ENCODE measurements at regions not wholly inside any gene's neighbourhood (a gene's known extent, or its start where the extent isn't known, plus 50 kb on each side); places are given as distances from the start of the nearest gene placed in this dataset.

DNA sequence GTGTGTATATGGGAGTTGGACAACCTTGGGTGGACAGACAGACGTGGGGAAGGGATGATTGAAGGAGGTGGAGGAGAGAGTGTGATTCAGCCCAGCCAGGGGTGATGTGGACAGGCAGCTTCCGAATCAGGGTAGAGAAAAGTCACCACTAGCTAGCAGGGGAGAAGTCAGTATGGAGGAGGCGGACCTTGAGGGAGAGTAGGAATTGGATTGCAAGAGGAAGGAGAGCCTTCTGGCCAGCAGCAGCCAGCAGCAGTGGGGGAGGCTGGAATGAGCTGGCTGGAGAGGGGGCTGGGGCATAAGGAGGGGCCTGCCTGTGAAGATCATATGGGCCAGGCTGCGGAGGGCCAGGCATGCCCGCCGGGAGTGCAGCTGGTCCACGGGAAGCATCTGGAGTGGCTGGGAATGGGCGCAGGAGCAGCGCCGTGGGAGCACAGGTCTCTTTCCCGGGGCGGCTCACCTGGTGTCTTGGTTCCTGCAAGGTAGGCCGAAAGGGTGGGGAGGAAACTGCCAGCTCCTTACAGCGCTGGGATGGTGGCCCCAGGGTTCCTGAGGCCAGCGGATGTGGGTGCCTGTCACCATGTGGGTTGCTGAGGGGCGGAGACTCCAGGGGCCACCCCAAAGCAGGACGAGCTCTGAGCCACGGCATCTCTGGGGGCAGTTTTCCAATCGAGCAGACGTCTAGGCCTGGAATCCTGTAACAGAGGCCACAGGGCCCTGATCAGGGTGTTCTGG, 235.3 kb downstream of the SEC14L1 start:
- DNase-seq (ENCODE audit: low read depth in 3 of 3, low spot score in 2 of 3): no peak

GRCh38 chr17:77376795-77377709, 236.3 kb downstream of the SEC14L1 start:
- no peak for DNase-seq (ENCODE audit: low read depth in 3 of 3, low spot score in 2 of 3)

DNA sequence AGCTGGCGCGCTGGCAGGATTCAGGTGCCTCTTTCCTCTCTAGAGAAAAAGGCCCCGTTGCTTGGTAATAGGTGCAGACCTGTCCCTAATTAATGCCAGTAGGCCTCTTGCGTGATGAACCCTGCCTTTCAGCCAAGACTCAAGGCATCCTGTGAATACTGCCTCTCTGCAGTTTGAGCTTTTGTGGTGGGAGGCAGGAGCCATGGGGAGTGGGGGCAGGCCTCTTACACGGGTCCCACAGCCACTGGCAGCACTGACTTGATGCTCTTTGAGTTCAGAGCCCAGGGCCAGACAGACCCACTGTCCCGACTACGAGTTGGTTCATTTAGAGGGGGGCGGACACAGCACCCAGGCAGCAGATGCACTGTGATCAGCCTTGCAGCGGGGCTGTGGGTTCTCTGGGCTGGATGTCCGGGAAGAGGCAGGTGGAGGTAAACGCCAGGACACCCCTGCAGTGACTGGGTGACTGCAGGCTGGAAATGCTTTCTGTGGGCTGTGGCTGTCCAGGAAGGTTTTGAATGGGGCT, 237.0 kb downstream of the SEC14L1 start:
- no peak for DNase-seq (ENCODE audit: low read depth in 3 of 3, low spot score in 2 of 3)

GRCh38 chr17:77378318-77379064, 237.7 kb downstream of the SEC14L1 start:
- DNase-seq (ENCODE audit: low read depth in 3 of 3, low spot score in 2 of 3): no peak

DNA sequence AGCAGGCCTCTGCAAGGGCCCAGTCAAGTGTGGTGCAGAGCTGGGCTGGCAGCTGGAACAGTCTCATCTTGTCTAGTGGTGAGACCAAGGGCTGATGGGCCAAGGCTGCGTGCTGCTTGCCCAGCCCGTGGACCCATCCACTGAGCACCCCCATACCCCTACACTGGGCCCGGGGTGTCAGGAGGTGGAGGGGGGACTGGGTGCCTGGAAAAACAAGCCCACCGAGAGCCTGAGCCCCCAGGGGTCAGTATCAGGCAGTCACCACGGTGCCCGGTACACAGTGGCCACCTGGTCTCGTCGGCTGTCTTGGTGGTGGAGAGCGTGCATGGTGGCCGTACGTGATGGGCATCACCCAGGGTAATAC, 238.3 kb downstream of the SEC14L1 start:
- DNase-seq (ENCODE audit: low read depth in 3 of 3, low spot score in 2 of 3): no peak

- DNase-seq (ENCODE audit: low read depth in 3 of 3, low spot score in 2 of 3): no peak
Measured at GRCh38 chr17:77379832-77380231, 239.1 kb downstream of the SEC14L1 start.

DNA sequence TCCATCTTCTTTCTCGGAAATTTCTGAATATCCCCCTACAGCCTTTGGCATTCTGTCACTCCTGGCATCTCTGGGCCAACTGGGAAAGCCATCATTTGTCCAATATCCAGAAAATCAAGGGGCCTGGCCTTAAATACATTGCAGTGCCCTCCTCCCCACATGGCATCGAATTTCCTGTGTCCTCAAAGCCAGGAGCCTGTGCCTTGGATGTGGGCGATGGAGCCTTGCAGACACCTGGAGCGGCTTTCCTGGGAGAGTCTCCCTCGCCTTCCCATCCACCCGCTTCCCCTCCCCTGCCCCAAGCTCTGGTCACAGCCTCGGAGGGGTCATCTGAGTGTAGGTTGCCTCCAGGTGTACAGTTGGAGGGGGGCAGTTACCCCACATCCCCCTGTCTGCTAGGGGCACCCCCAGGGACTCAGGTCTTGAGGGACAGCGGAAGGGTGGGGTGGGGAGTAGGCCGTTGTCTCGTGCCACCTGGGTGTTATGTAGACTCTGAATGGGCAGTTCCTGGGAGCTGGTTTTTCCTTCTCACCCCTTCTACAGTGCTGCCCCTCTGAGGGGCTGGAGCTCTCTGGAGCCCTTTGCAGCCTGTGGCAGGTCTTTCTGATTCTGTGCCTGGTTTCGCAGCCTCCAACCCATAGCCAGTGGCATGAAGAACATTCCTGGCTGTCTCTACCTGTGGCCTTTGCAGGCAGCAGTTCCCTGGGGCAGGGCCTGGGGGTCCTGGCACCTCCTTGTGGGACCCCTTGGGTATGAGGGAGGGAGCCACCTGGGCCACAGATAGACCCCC, 239.8 kb downstream of the SEC14L1 start:
- DNase-seq (ENCODE audit: low read depth in 3 of 3, low spot score in 2 of 3): no peak

DNA sequence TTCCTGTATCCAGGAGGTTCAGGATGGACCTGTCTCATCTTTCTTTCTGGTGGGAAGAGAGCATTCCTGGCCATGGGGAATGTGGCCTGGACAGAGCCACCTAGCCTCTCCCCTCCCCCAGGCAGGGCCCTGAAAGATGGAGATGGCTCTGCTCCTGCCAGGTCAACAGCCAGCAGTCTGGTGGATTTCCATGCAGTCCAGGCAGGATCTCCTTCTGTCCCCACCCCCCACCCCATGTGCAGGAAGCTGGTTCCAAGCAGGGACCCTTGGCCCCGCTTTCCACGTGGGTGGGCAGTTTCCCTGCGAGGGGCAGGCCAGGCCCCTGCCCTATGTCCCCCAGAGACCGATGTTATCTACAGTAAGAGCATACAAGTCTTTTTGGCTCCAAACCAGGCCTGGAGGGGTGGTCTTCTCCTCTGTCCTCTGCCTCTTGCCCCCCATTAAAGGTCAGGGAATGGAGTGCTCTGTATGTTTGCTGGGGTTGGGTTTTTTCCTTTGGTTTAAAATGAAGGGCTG, 240.5 kb downstream of the SEC14L1 start:
- DNase-seq (ENCODE audit: low read depth in 3 of 3, low spot score in 2 of 3): no peak

DNA sequence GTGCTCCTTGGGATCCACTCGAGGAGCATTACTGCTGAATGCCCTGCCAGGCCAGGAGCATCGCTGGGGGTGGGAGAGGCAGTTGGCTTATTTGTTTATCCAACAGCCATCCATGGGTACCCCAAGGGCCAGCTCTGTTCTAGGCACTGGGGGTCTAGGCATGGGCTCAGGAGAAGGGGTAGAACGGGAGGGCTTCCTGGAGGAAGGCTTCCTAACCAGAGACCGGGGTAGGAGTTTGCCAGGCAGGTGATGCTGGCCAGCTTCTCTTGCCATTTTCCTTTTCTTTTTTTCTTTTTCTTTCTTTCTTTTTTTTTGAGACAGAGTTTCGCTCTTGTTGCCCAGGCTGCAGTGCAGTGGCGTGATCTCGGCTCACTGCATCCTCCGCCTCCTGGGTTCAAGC, 241.0 kb downstream of the SEC14L1 start:
- no peak for DNase-seq (ENCODE audit: low read depth in 3 of 3, low spot score in 2 of 3)

DNA sequence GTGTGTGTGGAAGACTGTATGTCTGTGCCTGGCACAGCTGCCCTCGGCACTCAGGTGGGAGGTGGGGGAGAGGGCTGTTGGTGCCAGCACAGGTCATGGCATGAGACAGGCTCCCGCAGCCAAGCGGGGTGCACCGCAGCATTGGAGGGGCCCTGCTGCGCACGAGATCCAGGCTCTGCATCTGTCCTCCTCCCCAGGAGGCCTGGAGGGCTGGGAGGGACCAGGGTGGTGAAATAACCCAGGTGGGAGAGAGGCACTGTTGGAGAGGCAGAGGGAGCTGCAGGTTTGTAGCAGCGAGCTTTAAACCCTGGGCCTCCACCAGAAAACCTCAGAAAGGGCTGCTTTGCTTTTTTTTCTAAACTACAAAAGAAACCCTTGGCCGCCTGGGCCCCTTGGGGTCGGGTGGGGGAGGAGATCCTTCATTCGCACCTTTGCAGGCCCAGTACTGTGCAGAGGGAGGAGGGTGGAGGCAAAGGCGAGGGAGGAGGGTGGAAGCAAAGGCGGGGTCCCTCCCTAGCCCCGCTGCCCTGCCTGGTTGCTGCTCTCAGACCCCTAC, 241.7 kb downstream of the SEC14L1 start:
- DNase-seq (ENCODE audit: low read depth in 3 of 3, low spot score in 2 of 3): no peak

GRCh38 chr17:77382966-77383612, 242.3 kb downstream of the SEC14L1 start:
- no peak for DNase-seq (ENCODE audit: low read depth in 3 of 3, low spot score in 2 of 3)

GRCh38 chr17:77383613-77384608, 243.1 kb downstream of the SEC14L1 start:
- DNase-seq (ENCODE audit: low read depth in 3 of 3, low spot score in 2 of 3): no peak

DNA sequence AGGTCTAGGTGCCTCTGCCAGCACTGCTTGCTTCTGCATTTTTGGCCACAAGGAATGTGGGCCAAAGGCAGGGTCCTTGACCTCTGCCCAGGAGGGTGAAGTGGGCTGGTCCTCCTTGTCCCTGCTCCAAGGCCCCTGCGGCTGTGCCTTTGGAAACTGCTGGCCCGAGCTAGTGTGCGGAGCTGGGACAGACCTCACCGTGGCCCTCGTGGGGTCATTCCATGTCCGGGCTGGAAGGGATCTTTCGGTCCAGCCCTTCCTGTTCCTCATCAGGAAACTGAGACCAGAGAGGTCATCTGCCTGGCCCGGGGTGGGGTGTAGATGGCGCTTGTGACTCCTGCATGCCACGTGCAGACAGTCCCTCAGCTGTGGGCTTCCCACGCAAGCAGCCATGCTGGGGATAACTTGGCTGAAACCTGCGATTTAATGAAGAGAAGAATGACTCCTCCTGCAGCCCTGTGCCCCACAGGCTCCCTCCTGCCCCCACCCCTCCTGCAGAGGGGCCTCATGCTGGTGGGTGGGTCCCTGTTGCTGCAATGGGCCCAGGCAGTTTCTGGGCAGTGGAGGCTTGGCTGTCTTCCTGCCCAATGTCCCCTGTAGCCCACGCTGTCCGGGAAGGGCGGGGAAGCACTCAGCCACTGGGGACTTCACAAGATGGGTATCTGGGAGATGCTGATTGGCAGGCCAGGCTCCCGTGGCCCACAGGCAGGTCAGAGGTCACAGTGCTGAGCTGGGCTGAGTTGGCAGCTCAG, 245.2 kb downstream of the SEC14L1 start:
- DNase-seq (ENCODE audit: low read depth in 3 of 3, low spot score in 2 of 3): no peak

DNA sequence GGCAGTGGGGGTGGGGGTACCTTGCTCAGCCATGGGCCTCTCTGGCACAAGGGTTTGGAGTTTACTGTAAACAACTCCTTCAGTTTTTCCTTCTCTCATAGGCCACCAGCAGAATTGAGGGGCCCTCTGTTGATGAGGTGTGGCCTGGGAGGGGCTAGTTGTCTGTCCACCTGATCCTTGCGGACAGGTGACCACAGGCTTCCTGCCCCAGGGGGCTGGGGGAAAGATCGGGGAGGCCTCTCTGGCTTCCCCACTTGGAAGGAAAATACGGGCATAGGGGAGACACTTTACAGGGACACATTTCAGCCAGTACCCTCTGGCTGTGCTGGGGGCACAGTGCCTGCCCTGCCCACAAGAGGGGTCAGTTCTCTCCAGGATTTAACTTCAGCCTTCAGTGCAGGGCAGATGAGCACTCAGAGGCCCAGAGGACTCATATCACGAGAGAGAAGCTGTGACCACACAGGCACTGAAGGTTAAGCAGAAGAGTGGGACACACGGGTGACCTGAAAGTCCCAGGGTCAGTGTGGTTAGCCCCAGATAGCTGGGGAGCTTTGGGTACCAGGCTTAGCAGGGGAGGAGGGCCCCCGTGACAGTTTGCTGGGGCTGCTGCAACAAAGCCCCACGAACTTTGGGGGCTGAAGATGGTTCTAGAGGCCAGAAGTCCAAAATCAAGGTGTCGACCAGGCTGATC, 245.9 kb downstream of the SEC14L1 start:
- DNase-seq (ENCODE audit: low read depth in 3 of 3, low spot score in 2 of 3): no peak

DNA sequence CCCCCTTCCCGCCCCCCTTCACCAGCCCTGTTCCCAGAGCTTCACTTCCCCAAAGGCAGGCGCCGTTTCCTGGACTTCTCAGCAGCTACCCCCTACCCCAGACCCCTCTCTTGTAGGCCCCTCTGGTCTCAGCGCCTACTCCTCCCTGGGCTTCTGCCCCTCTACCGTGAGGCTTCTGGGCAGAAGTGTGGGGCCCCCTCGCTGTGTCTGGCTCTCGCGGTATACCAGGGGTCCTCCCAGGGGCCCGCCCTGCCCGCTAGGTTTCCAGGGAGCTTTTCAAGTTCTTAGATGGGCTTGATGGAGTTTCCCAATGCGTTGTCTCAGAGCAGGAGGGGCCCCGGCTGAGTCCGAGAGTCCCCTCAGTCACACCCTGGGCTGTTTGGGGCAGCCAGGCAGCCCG, 247.1 kb downstream of the SEC14L1 start:
- no peak for DNase-seq (ENCODE audit: low read depth in 3 of 3, low spot score in 2 of 3)

DNA sequence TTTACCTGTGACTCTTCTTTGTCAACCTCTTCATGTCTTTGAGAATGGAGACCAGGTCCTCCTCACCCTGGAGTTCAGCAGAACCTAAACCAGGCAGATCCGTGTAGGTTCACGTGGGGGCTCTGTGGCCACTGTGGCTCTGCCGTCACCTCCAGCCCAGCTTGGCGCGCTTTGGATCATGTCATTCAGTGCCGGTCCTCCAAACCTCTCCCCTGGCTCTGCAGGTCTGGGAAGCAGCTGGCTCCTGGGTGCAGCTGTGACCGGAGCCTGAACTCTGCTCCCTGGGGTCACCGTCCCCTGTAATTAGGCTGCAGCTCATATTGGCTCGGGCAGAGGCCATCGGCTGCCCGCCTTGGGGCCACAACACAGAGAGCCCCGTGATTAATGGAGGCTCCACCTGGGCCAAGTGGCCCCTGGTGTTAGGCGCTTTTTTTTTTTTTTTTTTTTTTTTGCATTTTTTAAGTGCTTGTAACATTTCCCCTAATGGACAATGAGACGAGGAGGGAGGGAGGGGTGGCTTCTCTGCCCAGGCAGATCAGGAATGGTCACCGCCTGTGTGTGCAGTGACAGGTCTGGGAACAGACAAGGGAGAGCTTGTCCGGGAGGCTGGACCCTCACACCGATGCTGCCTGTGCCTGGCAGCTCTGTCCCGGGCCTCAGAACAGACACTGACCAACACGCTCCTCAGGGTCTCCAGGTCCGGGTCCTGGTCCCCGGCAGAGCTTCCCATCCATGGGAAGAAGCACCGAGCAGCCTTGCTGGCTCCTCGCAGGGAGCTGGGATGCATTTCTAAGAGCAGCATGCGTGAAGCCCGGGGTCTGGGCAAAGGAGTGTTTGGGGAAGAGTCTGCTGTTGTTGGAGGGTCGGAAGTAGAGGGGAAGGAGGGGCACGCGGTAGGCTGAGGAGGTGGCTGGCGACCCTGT, 247.9 kb downstream of the SEC14L1 start:
- no peak for DNase-seq (ENCODE audit: low read depth in 3 of 3, low spot score in 2 of 3)
